H9 (cell line): ENCODE measurements at regions not wholly inside any gene's neighbourhood (a gene's known extent, or its start where the extent isn't known, plus 50 kb on each side); places are given as distances from the start of the nearest gene placed in this dataset.

Experiments
- DNase-seq: peaks from one replicate; pipeline ENCODE4 v3.0.0-alpha.2; 2017
- H2AFZ ChIP-seq: one replicate; pipeline ENCODE4 v1.6.1; 2013; ENCODE audit warnings: mild to moderate bottlenecking, low read length, control low read depth, moderate library complexity
- H2AK5ac ChIP-seq: 2 replicates; pipeline ENCODE4 v1.6.1; 2013; ENCODE audit warnings: low read length, control low read depth, mixed read lengths; ENCODE audit not compliant: insufficient read length
- H2BK120ac ChIP-seq: one replicate; pipeline ENCODE4 v1.6.1; 2013; ENCODE audit warnings: low read depth, mild to moderate bottlenecking, low read length, control low read depth, inconsistent platforms; ENCODE audit not compliant: poor library complexity, severe bottlenecking
- H2BK12ac ChIP-seq: 2 replicates; pipeline ENCODE4 v1.6.1; 2013; ENCODE audit warnings: low read length, control low read depth, mixed read lengths, low read depth; ENCODE audit not compliant: insufficient read length
- H2BK15ac ChIP-seq: 2 replicates; pipeline ENCODE4 v1.6.1; 2013; ENCODE audit warnings: low read depth, low read length, control low read depth
- H2BK20ac ChIP-seq: one replicate; pipeline ENCODE4 v1.6.1; 2013; ENCODE audit warnings: low read depth, mild to moderate bottlenecking, low read length, control low read depth, inconsistent platforms; ENCODE audit not compliant: poor library complexity, severe bottlenecking
- H2BK5ac ChIP-seq: 2 replicates; pipeline ENCODE4 v1.6.1; 2013; ENCODE audit warnings: low read length, control low read depth, mixed read lengths; ENCODE audit not compliant: insufficient read length
- H3K14ac ChIP-seq: 2 replicates; pipeline ENCODE4 v1.6.1; 2013; ENCODE audit warnings: low read length, control low read depth; ENCODE audit not compliant: insufficient read depth
- H3K18ac ChIP-seq: 2 replicates; pipeline ENCODE4 v1.6.1; 2013; ENCODE audit warnings: low read depth, mild to moderate bottlenecking, mixed read lengths, low read length, control low read depth; ENCODE audit not compliant: insufficient read length
- H3K23ac ChIP-seq: 2 replicates; pipeline ENCODE4 v1.6.1; 2013; ENCODE audit warnings: low read length, control low read depth, mixed read lengths, low read depth; ENCODE audit not compliant: insufficient read length
- H3K23me2 ChIP-seq: 2 replicates; pipeline ENCODE4 v1.6.1; 2013; ENCODE audit warnings: low read depth, mild to moderate bottlenecking, mixed read lengths, low read length, control low read depth; ENCODE audit not compliant: insufficient read length, poor library complexity, severe bottlenecking
- H3K27ac ChIP-seq: 2 replicates; pipeline ENCODE4 v1.5.1; 2013; ENCODE audit warnings: low read length, control low read depth, mixed read lengths, low read depth; ENCODE audit not compliant: insufficient read length
- H3K27me3 ChIP-seq: 2 replicates; pipeline ENCODE4 v1.6.1; 2013; ENCODE audit warnings: low read length, control low read depth, inconsistent platforms; ENCODE audit not compliant: insufficient read depth
- H3K4ac ChIP-seq: 2 replicates; pipeline ENCODE4 v1.6.1; 2013; ENCODE audit warnings: low read depth, mild to moderate bottlenecking, control low read depth, inconsistent platforms, low read length, moderate library complexity
- H3K4me1 ChIP-seq: 2 replicates; pipeline ENCODE4 v1.6.1; 2013; ENCODE audit warnings: low read length, control low read depth, inconsistent platforms; ENCODE audit not compliant: insufficient read depth
- H3K4me2 ChIP-seq: 2 replicates; pipeline ENCODE4 v1.6.1; 2013; ENCODE audit warnings: low read length, control low read depth, mixed read lengths; ENCODE audit not compliant: insufficient read length, insufficient read depth
- H3K56ac ChIP-seq: 2 replicates; pipeline ENCODE4 v1.6.1; 2013; ENCODE audit warnings: low read depth, mild to moderate bottlenecking, mixed read lengths, low read length, control low read depth; ENCODE audit not compliant: insufficient read length
- H3K79me1 ChIP-seq: 2 replicates; pipeline ENCODE4 v1.6.1; 2013; ENCODE audit warnings: low read depth, mild to moderate bottlenecking, moderate library complexity, low read length, control low read depth, inconsistent platforms; ENCODE audit not compliant: insufficient read depth, poor library complexity, severe bottlenecking
- H3K79me2 ChIP-seq: 2 replicates; pipeline ENCODE4 v1.6.1; 2013; ENCODE audit warnings: low read length, control low read depth, inconsistent platforms; ENCODE audit not compliant: insufficient read depth
- H3K9ac ChIP-seq: 2 replicates; pipeline ENCODE4 v1.6.1; 2013; ENCODE audit warnings: low read length, control low read depth, mixed read lengths; ENCODE audit not compliant: insufficient read length; ENCODE audit errors: extremely low read depth
- H3K9me3 ChIP-seq: one replicate; pipeline ENCODE4 v1.6.1; 2013; ENCODE audit warnings: low read depth, low read length, inconsistent platforms; ENCODE audit not compliant: control insufficient read depth
- H3T11ph ChIP-seq: one replicate; pipeline ENCODE4 v1.6.1; 2013; ENCODE audit warnings: mild to moderate bottlenecking, low read length, control low read depth, inconsistent platforms
- H4K20me1 ChIP-seq: one replicate; pipeline ENCODE4 v1.6.1; 2013; ENCODE audit not compliant: control insufficient read depth, insufficient read length, insufficient read depth
- H4K5ac ChIP-seq: 2 replicates; pipeline ENCODE4 v1.6.1; 2013; ENCODE audit warnings: low read depth, mild to moderate bottlenecking, mixed read lengths, low read length, control low read depth; ENCODE audit not compliant: insufficient read length
- H4K8ac ChIP-seq: replicated peaks from 2 replicates; pipeline ENCODE4 v1.6.1; 2013; ENCODE audit warnings: low read length, control low read depth, mixed read lengths, low read depth; ENCODE audit not compliant: insufficient read length
- H4K91ac ChIP-seq: 2 replicates; pipeline ENCODE4 v1.6.1; 2013; ENCODE audit warnings: low read depth, mild to moderate bottlenecking, moderate library complexity, mixed read lengths, low read length, control low read depth; ENCODE audit not compliant: insufficient read length
- H3K27ac Mint-ChIP-seq, 3 experiments: 2 replicates in 2 of 3; 3 replicates in 1 of 3; pipeline ENCODE4 v1.8.0; 2020 to 2021; ENCODE audit warnings: mixed read lengths in 3 of 3, mild to moderate bottlenecking in 1 of 3, moderate library complexity in 1 of 3
- H3K27me3 Mint-ChIP-seq: 2 replicates; pipeline ENCODE4 v1.8.0; 2021; ENCODE audit warnings: low read depth, mild to moderate bottlenecking, moderate library complexity, mixed read lengths
- H3K36me3 Mint-ChIP-seq, 3 experiments: 2 replicates in 2 of 3; 3 replicates in 1 of 3; pipeline ENCODE4 v1.8.0; 2020 to 2021; ENCODE audit warnings: low read depth in 3 of 3, mixed read lengths in 3 of 3; ENCODE audit not compliant: insufficient read depth in 1 of 3
- H3K4me1 Mint-ChIP-seq, 2 experiments: 2 replicates each; pipeline ENCODE4 v1.8.0; 2020; ENCODE audit warnings: mixed read lengths in 2 of 2
- H3K4me3 Mint-ChIP-seq, 2 experiments: 2 replicates in 1 of 2; 3 replicates in 1 of 2; pipeline ENCODE4 v1.8.0; 2020 to 2021; ENCODE audit warnings: mild to moderate bottlenecking in 2 of 2, mixed read lengths in 2 of 2, moderate library complexity in 1 of 2
- H3K9me3 Mint-ChIP-seq, 2 experiments: 2 replicates in 1 of 2; 3 replicates in 1 of 2; pipeline ENCODE4 v1.8.0; 2020; ENCODE audit warnings: mild to moderate bottlenecking in 2 of 2, mixed read lengths in 2 of 2, moderate library complexity in 1 of 2
- CTCF ChIP-seq: fragments of 200-600 bp; sonication (generic); conservative IDR thresholded peaks from 3 replicates; pipeline ENCODE4 v1.8.0; 2021; ENCODE audit warnings: antibody characterized with exemption, mild to moderate bottlenecking

- no peak for DNase-seq
- Histone ChIP-seq H4K91ac (no peak overlapping the region), H3K27me3 (no peaks in the 10 kb centered on the region), H3K4me2 (no peak overlapping the region), H2BK5ac (no peak overlapping the region), H3K9ac (no peak overlapping the region), H3K18ac (no peak overlapping the region), H3K56ac (no peak overlapping the region), H3K4ac (no peak overlapping the region), H4K8ac (no peak overlapping the region), H3K14ac (no peak overlapping the region), H3K79me1 (no peaks in the 10 kb centered on the region), H2AFZ (no peak overlapping the region), H3K9me3 (no peaks in the 10 kb centered on the region), H3K27ac (no peak overlapping the region), H2BK12ac (no peak overlapping the region), H3K4me1 (no peaks in the 10 kb centered on the region), H3K23ac (no peak overlapping the region), H4K20me1 (no peaks in the 10 kb centered on the region), H3K79me2 (no peaks in the 10 kb centered on the region), H2BK120ac (no peak overlapping the region), H2AK5ac (no peak overlapping the region), H4K5ac (no peak overlapping the region), H3K23me2 (no peaks in the 10 kb centered on the region), H3T11ph (no peak overlapping the region), H2BK15ac (no peak overlapping the region), H2BK20ac (no peak overlapping the region)
- no peak for TF ChIP-seq CTCF
- H3K27ac Mint-ChIP-seq, result peak overlapping the region in 1 of 3 experiments; percentile 46; a peak in 2 of 7 replicates
- H3K36me3 Mint-ChIP-seq, result no peaks in the 10 kb centered on the region
- H3K4me1 Mint-ChIP-seq, result no peaks in the 10 kb centered on the region
- no peaks in the 10 kb centered on the region for H3K9me3 Mint-ChIP-seq
- H3K27me3 Mint-ChIP-seq, result no peaks in the 10 kb centered on the region
- H3K4me3 Mint-ChIP-seq, result no peak overlapping the region
These were observed 279.6 kb upstream of the CADM2 start for GRCh38 chr3:84679211-84679610.
